ENCODE measurements at regions not wholly inside any gene's neighbourhood (a gene's known extent, or its start where the extent isn't known, plus 50 kb on each side); places are given as distances from the start of the nearest gene placed in this dataset.
A peak's percentile ranks its signal among the peaks of the same experiment; 100 is the strongest.
"Not testable (repeated sequence)": the region's sequence is repeated elsewhere in the genome, so short reads cannot be mapped to it uniquely, and the experiment has no call there.

- no peak for DNase-seq
- TF ChIP-seq POLR2A (IDR thresholded peaks at IDR 0.05; ENCODE audit: low read length) (no peak), GATA1 (IDR thresholded peaks at IDR 0.05; ENCODE audit: low read depth, low read length) (no peak)
Measured at GRCh38 chr2:75407038-75407530, 153.7 kb downstream of the EVA1A start.

DNA sequence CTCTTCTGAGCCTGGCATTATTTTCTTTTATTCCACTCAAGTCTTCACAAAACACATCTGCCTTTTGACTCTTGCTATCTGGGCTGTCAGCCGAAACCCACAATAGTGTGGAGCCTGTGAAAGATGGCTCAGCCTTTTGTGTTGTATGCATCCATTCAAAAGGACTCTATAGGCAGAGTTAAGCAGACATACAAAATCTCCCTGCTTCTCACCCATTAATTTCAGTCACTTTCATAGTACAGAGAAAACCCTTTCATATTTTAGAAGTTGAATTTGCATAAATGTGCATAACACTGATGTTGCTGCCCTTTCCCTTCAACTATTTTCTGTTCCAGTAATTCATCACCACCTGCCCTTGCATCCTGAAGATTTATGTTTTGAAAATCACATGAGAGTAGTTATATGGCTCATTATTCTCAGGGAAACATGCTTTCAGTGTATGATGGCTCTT lies 154.6 kb downstream of the EVA1A start:
- TF ChIP-seq GATA1 (IDR thresholded peaks at IDR 0.05; ENCODE audit: low read depth, low read length) = no peak
- no peak for TF ChIP-seq POLR2A (IDR thresholded peaks at IDR 0.05; ENCODE audit: low read length)
- no peak for DNase-seq

DNA sequence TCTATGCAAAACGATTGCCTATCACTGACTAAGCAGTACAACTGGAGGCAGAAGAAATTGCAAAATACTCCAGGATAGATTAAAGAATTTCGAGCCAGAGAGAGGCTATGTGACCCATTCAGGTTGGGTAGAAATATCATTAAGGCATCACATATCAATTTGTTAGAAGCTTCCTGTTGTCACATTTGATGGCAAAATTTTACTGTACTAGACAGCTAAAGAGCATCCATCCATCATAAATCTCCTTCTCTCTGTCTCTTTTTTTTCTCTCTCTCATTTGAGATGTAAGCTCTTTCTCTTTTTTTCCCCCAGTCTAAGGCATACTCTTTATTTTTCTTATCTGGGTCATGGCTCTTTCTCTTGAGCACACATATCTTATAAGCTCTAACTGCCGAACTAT lies 155.7 kb downstream of the EVA1A start:
- DNase-seq = no peak
- no peak for TF ChIP-seq POLR2A (IDR thresholded peaks at IDR 0.05; ENCODE audit: low read length)
- TF ChIP-seq GATA1 (IDR thresholded peaks at IDR 0.05; ENCODE audit: low read depth, low read length) = no peak

DNA sequence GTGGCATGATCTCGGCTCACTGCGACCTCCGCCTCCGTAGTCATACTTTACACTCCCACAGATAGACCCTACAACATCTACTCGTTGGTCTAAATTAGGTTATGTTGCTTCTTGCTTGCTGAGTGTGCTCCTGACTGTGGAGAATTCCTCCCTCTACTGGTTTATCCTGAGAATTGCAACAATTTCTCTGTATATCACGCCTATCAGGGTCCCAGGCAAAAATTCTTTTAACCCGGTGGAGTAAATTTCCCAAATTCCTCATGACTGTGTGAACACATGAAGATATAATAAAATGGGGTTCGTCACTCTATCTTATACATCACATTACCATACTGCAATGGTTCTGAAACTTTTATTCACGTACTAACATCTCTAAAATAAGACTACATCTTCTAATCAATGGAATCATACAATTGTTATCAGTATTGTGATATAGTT lies 156.7 kb downstream of the EVA1A start:
- TF ChIP-seq POLR2A (IDR thresholded peaks at IDR 0.05; ENCODE audit: low read length) (no peak), GATA1 (IDR thresholded peaks at IDR 0.05; ENCODE audit: low read depth, low read length) (no peak)
- peak; percentile 56 to 72 for DNase-seq

GRCh38 chr2:75396314-75396713 lies 164.4 kb downstream of the EVA1A start:
- DNase-seq = no peak
- no peak for TF ChIP-seq GATA1 (IDR thresholded peaks at IDR 0.05; ENCODE audit: low read depth, low read length)
- no peak for TF ChIP-seq POLR2A (IDR thresholded peaks at IDR 0.05; ENCODE audit: low read length)

GRCh38 chr2:75394764-75395163 lies 166.0 kb downstream of the EVA1A start:
- DNase-seq = not testable (repeated sequence)

GRCh38 chr2:75390169-75390568 lies 170.6 kb downstream of the EVA1A start:
- no peak for DNase-seq
- TF ChIP-seq GATA1 (IDR thresholded peaks at IDR 0.05; ENCODE audit: low read depth, low read length) (no peak), POLR2A (IDR thresholded peaks at IDR 0.05; ENCODE audit: low read length) (no peak)

- TF ChIP-seq POLR2A (IDR thresholded peaks at IDR 0.05; ENCODE audit: low read length) = no peak
- DNase-seq = peak in 1 of 2 experiments; percentile 5
Measured at GRCh38 chr2:75389271-75389670, 171.5 kb downstream of the EVA1A start.

DNA sequence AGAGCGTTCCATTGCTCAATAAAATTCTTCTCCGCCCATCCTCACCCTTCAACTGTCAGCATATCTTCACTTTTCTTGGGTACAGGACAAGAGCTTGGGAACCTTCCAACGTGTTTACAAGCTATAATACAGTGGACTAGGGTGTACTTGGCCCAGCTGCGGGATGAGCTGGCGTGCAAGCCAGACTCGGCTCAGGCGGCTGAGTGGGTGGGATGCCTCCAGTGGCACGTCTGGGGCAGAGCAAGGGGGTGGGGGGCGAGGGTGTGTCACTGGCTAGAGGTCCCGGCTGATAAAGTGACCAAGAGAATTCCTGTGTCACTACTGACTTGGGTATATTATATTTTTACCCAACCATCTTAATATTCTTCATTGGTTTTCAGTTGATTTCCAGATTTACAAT lies 179.7 kb downstream of the EVA1A start:
- DNase-seq = no peak
- no peak for TF ChIP-seq GATA1 (IDR thresholded peaks at IDR 0.05; ENCODE audit: low read depth, low read length)
- TF ChIP-seq POLR2A (IDR thresholded peaks at IDR 0.05; ENCODE audit: low read length) = no peak

DNA sequence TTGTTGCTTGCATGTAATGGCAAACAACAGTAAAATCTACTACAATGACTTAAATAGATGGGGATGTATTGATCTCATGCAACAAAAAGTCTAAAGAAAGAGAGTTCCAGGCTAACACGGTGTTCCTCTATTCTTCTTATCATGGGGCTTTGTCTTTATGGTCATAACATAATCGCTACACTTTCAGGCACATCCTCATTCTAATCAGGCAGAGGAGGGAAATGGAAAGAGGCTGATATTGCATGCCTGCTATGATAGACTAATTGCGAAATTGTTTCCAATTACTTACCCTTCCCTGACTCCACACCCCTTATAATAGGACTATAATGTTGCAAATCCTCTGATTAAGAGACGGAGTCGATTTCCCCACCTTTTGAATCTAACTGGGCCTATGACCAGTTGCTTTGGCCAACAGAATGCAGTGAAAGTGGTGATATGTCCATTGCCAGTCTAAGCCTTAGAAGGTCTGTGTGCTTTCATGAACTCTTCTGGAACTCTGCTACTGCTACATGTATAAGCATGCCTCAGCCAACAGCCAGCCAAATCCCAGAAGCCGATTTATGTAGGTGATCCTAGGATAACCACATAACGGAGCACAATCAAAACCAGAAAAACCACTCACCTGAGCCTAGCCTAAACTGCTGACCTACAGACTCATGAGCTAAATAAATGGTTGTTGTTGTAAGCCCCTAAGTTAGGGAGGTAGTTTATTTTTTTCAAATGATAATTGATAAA lies 180.3 kb upstream of the TACR1 start:
- TF ChIP-seq POLR2A (IDR thresholded peaks at IDR 0.05; ENCODE audit: low read length) (no peak), GATA1 (IDR thresholded peaks at IDR 0.05; ENCODE audit: low read depth, low read length) (no peak)
- DNase-seq = peak; percentile 28 to 58

GRCh38 chr2:75375646-75376582 lies 176.6 kb upstream of the TACR1 start:
- no peak for DNase-seq
- TF ChIP-seq GATA1 (IDR thresholded peaks at IDR 0.05; ENCODE audit: low read depth, low read length) (no peak), POLR2A (IDR thresholded peaks at IDR 0.05; ENCODE audit: low read length) (no peak)

- peak; percentile 45 to 71 for DNase-seq
Measured at GRCh38 chr2:75374414-75374957, 175.2 kb upstream of the TACR1 start.

GRCh38 chr2:75367401-75367800 lies 168.1 kb upstream of the TACR1 start:
- DNase-seq = no peak
- no peak for TF ChIP-seq GATA1 (IDR thresholded peaks at IDR 0.05; ENCODE audit: low read depth, low read length)
- TF ChIP-seq POLR2A (IDR thresholded peaks at IDR 0.05; ENCODE audit: low read length) = no peak

- TF ChIP-seq GATA1 (IDR thresholded peaks at IDR 0.05; ENCODE audit: low read depth, low read length) = no peak
- TF ChIP-seq POLR2A (IDR thresholded peaks at IDR 0.05; ENCODE audit: low read length) = no peak
- peak; percentile 31 to 55 for DNase-seq
Measured at GRCh38 chr2:75361486-75361885, 162.2 kb upstream of the TACR1 start.

Measured in erythroblast (primary cell).